ENCODE measurements at regions not wholly inside any gene's neighbourhood (a gene's known extent, or its start where the extent isn't known, plus 50 kb on each side); places are given as distances from the start of the nearest gene placed in this dataset.

DNA sequence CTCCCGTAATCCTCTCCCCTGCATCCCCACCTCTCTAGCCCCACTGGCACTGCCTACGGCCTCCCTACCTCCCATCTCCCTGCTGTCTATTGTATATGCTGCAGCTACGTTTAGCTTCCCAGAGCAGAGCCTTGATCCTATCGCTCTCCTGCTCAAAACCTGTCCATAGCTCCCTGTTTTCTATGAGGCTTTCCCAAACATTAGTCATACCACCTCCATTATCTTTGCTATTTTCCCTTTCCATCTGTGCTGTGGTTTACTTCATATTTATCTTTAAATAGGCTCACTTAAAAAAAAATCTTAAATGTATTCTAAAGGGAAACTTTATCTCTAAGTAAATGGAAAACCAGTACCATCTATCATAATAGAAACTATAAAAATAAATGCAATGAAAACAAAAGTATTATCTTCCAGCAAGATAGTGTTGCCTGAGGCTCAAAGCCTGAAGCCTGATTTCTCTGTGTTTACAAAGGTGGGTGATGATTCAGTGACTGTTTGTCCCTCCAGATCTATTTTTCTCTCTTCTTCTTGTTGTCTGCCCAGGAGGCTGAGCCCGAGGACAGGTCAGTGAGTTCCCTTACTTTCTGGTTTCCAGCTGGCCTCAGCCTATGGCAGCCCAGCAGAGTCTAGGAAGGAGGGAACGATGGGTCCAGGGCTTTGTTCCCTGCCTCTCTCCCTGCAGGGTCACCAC lies 397.1 kb upstream of the CFAP20DC start:
- TF ChIP-seq POLR2A (IDR thresholded peaks at IDR 0.05) (no peak), CTCF (IDR thresholded peaks at IDR 0.05) (no peak)

All from heart left ventricle (tissue), 13 donors.